ENCODE measurements at regions not wholly inside any gene's neighbourhood (a gene's known extent, or its start where the extent isn't known, plus 50 kb on each side); places are given as distances from the start of the nearest gene placed in this dataset.

- TF ChIP-seq, protein P1, sequence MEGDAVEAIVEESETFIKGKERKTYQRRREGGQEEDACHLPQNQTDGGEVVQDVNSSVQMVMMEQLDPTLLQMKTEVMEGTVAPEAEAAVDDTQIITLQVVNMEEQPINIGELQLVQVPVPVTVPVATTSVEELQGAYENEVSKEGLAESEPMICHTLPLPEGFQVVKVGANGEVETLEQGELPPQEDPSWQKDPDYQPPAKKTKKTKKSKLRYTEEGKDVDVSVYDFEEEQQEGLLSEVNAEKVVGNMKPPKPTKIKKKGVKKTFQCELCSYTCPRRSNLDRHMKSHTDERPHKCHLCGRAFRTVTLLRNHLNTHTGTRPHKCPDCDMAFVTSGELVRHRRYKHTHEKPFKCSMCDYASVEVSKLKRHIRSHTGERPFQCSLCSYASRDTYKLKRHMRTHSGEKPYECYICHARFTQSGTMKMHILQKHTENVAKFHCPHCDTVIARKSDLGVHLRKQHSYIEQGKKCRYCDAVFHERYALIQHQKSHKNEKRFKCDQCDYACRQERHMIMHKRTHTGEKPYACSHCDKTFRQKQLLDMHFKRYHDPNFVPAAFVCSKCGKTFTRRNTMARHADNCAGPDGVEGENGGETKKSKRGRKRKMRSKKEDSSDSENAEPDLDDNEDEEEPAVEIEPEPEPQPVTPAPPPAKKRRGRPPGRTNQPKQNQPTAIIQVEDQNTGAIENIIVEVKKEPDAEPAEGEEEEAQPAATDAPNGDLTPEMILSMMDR (IDR thresholded peaks at IDR 0.05; ENCODE audit: insufficient read depth, low read length, poor library complexity, severe bottlenecking) = no peak
- H3K4me3 ChIP-seq (ENCODE audit: low read depth, low read length) = no peak overlapping the region
- no peak for DNase-seq (ENCODE audit: low read depth)
These were observed 85.1 kb upstream of the HAAO start for GRCh38 chr2:42877511-42877910.

DNA sequence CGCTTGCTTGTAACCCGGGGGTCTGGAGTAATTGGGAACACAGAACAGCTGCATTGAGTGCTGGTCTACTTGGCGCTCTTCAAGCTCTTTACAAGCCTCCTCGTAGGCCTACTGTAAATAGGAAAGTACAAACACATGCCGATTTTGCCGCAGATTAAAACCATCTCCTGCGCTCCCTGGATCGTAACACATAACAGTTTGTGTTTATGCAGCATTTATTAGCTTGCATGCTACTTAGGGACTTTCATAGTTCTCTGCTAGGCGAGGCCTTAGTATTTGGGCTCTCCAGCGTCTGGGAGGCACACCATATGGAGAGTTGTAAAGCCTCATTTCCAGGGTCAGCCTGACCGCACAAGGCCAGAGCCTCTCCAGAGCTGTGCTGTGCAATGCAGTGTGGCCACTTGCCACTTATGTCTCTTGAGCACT lies 84.0 kb upstream of the HAAO start:
- TF ChIP-seq, protein P1 (IDR thresholded peaks at IDR 0.05; ENCODE audit: insufficient read depth, low read length, poor library complexity, severe bottlenecking) = no peak
- no peak for DNase-seq (ENCODE audit: low read depth)
- Histone ChIP-seq H3K27me3 (ENCODE audit: control insufficient read depth, insufficient read depth, low read length) (no peaks in the 10 kb centered on the region), H3K4me3 (ENCODE audit: low read depth, low read length) (no peak overlapping the region), H3K36me3 (ENCODE audit: control insufficient read depth, insufficient read depth, low read length) (no peaks in the 10 kb centered on the region)

More at GRCh38 chr2:42877511-42877910, 85.1 kb upstream of the HAAO start:
- Histone ChIP-seq H3K36me3 (ENCODE audit: control insufficient read depth, insufficient read depth, low read length) (no peaks in the 10 kb centered on the region), H3K27me3 (ENCODE audit: control insufficient read depth, insufficient read depth, low read length) (no peaks in the 10 kb centered on the region)

GRCh38 chr2:42875880-42876279 lies 83.5 kb upstream of the HAAO start:
- H3K36me3 ChIP-seq (ENCODE audit: control insufficient read depth, insufficient read depth, low read length) = no peaks in the 10 kb centered on the region
- H3K4me3 ChIP-seq (ENCODE audit: low read depth, low read length) = no peak overlapping the region
- H3K27me3 ChIP-seq (ENCODE audit: control insufficient read depth, insufficient read depth, low read length) = no peaks in the 10 kb centered on the region
- TF ChIP-seq, protein P1 (IDR thresholded peaks at IDR 0.05; ENCODE audit: insufficient read depth, low read length, poor library complexity, severe bottlenecking) = no peak
- DNase-seq (ENCODE audit: low read depth) = no peak

DNA sequence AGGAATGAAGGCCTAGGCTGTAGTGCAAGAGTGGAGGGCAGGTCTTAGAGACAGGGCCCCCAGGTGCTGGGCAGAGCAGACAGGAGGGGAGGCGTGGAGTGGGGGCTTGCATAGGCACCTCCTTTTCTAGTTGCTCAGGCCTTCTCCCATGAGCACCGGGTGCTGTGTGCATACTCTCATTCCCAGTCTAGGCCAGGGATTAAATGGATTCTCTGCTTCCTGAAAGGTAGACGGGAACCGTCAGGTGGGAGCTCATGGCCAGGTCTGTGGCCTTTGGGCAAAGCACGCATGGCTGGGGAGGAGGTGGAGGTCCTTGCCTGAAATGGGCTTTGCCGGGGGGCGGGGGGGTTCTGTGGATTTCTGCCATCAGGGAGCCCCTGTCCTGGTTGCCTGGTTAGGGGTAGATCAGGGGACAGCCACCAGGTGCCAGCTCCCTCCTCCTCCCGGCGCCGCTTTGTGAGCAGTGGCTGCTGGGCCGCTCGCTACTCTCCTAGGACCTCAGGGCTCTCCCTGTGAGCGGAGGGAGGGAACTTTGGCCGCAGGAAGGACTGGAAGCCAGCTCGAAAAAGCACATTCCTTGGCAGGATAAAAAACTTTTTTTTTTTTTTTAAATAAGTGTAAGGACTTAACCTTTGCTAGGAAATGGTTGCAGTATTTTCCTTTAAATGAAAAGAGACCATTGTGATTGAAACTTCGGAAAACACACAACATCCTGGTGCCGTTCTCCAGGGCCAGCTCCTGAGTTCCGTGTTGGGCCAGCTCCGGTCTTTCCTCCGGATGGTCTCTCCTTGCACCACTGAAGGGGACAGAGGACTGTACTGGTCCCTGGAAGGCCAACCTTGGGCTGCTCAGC lies 82.8 kb upstream of the HAAO start:
- Histone ChIP-seq H3K27me3 (ENCODE audit: control insufficient read depth, insufficient read depth, low read length) (no peaks in the 10 kb centered on the region), H3K36me3 (ENCODE audit: control insufficient read depth, insufficient read depth, low read length) (no peaks in the 10 kb centered on the region), H3K4me3 (ENCODE audit: low read depth, low read length) (no peak overlapping the region)
- TF ChIP-seq, protein P1 (IDR thresholded peaks at IDR 0.05; ENCODE audit: insufficient read depth, low read length, poor library complexity, severe bottlenecking) = no peak
- no peak for DNase-seq (ENCODE audit: low read depth)

- Histone ChIP-seq H3K4me3 (ENCODE audit: low read depth, low read length) (no peak overlapping the region), H3K27me3 (ENCODE audit: control insufficient read depth, insufficient read depth, low read length) (no peaks in the 10 kb centered on the region), H3K36me3 (ENCODE audit: control insufficient read depth, insufficient read depth, low read length) (no peaks in the 10 kb centered on the region)
- DNase-seq (ENCODE audit: low read depth) = no peak
- TF ChIP-seq, protein P1 (IDR thresholded peaks at IDR 0.05; ENCODE audit: insufficient read depth, low read length, poor library complexity, severe bottlenecking) = no peak
These were observed 80.3 kb upstream of the HAAO start for GRCh38 chr2:42872721-42873120.

DNA sequence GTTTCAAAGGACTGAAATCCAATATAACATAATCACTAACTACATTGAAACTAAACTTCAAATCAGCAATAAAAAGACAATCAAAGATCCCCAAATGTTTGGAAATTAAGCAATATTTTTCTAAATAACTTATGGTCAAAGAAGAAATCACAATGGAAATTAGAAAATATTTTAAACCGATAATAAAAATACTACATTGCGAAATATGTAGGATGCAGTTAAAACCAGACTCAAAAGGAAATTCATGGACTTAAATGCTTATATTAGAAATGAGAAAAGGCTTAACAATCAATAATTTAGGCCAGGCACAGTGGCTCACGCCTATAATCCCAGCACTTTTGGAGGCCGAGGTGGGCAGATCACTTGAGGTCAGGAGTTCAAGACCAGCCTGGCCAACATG lies 79.0 kb upstream of the HAAO start:
- DNase-seq (ENCODE audit: low read depth) = no peak
- no peaks in the 10 kb centered on the region for H3K36me3 ChIP-seq (ENCODE audit: control insufficient read depth, insufficient read depth, low read length)
- TF ChIP-seq, protein P1 (IDR thresholded peaks at IDR 0.05; ENCODE audit: insufficient read depth, low read length, poor library complexity, severe bottlenecking) = no peak
- H3K27me3 ChIP-seq (ENCODE audit: control insufficient read depth, insufficient read depth, low read length) = no peaks in the 10 kb centered on the region
- H3K4me3 ChIP-seq (ENCODE audit: low read depth, low read length) = no peak overlapping the region
